PFSK-1 (cell line): ENCODE measurements at regions not wholly inside any gene's neighbourhood (a gene's known extent, or its start where the extent isn't known, plus 50 kb on each side); places are given as distances from the start of the nearest gene placed in this dataset.

Experiments
- FOXP2 ChIP-seq: optimal IDR thresholded peaks from 2 replicates; pipeline ENCODE3; 2011; ENCODE audit warnings: borderline replicate concordance, control low read depth, inconsistent platforms; ENCODE audit not compliant: insufficient read depth; ENCODE audit errors: extremely low read length, extremely low read depth
- POLR2AphosphoS5 ChIP-seq: IDR thresholded peaks from 2 replicates; pipeline ENCODE4 v1.6.1; 2012; ENCODE audit warnings: low read depth, mild to moderate bottlenecking, control low read depth, low read length, moderate library complexity
- SIN3A ChIP-seq: IDR thresholded peaks from 2 replicates; pipeline ENCODE4 v1.6.1; 2012; ENCODE audit warnings: mild to moderate bottlenecking, low read length, moderate library complexity, borderline replicate concordance; ENCODE audit not compliant: insufficient read depth
- TAF1 ChIP-seq: IDR thresholded peaks from 2 replicates; pipeline ENCODE4 v1.6.1; 2012; ENCODE audit warnings: low read length, control low read depth, borderline replicate concordance; ENCODE audit not compliant: insufficient read depth
- TF ChIP-seq, protein P1 (sequence below), 2 experiments: IDR thresholded peaks; 2 replicates each; pipeline versions ENCODE4 v1.6.1 to v1.8.0; 2011 to 2012; ENCODE audit warnings: low read depth in 2 of 2, low read length in 2 of 2, control low read depth in 1 of 2, inconsistent platforms in 1 of 2, mild to moderate bottlenecking in 1 of 2, moderate library complexity in 1 of 2; ENCODE audit not compliant: insufficient read depth in 1 of 2

DNA sequence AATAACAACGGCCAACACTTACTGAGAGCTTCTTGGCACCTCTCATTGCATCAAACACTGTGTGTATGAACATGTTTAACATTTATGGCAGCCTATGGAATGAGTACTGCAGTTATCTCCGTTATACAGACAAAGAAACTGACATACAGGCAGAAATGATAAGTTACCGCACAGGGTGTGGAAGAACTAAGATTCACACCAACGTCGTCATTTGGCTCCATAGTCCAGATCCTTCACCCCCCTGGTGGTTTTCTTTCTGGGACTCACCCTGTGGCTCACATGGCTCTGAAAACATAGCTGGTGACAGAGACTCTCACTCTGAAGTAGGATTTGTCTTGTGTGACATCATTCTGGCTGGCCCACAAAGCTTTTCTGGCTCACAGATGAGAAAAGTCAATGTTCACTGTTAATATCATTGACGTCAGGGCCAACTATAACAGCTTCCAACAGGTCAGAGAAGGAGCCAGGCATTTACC is 230.1 kb downstream of the DLEU7 start:
- no peak for TF ChIP-seq SIN3A
- no peak for TF ChIP-seq POLR2AphosphoS5
- no peak for TF ChIP-seq FOXP2
- no peak for TF ChIP-seq TAF1
- TF ChIP-seq, protein P1, sequence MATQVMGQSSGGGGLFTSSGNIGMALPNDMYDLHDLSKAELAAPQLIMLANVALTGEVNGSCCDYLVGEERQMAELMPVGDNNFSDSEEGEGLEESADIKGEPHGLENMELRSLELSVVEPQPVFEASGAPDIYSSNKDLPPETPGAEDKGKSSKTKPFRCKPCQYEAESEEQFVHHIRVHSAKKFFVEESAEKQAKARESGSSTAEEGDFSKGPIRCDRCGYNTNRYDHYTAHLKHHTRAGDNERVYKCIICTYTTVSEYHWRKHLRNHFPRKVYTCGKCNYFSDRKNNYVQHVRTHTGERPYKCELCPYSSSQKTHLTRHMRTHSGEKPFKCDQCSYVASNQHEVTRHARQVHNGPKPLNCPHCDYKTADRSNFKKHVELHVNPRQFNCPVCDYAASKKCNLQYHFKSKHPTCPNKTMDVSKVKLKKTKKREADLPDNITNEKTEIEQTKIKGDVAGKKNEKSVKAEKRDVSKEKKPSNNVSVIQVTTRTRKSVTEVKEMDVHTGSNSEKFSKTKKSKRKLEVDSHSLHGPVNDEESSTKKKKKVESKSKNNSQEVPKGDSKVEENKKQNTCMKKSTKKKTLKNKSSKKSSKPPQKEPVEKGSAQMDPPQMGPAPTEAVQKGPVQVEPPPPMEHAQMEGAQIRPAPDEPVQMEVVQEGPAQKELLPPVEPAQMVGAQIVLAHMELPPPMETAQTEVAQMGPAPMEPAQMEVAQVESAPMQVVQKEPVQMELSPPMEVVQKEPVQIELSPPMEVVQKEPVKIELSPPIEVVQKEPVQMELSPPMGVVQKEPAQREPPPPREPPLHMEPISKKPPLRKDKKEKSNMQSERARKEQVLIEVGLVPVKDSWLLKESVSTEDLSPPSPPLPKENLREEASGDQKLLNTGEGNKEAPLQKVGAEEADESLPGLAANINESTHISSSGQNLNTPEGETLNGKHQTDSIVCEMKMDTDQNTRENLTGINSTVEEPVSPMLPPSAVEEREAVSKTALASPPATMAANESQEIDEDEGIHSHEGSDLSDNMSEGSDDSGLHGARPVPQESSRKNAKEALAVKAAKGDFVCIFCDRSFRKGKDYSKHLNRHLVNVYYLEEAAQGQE (IDR thresholded peaks at IDR 0.05; ENCODE audit: insufficient read depth in 1 of 2, low read depth in 2 of 2, low read length in 2 of 2): no peak

DNA sequence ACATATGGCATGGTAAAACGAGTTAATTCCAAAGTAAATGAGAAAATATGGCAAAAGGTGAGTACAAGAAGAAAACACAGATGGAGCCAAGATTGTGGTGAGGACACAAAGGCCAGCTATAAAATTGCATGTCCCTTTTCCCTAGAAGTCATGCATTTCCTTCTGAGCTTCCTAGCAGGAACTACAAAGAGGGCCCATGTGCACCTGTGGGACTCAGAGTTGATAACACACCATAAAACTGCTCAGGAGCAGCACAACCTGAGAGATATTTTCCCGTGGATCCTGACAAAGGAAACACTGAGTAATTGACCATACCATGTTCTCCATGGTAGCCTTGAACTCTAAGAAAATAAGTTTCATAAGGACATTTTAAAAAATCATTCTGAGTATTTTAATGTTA is 228.3 kb downstream of the DLEU7 start:
- TF ChIP-seq FOXP2 (no peak), TAF1 (no peak), SIN3A (no peak), POLR2AphosphoS5 (no peak)
- TF ChIP-seq, protein P1 (IDR thresholded peaks at IDR 0.05; ENCODE audit: insufficient read depth in 1 of 2, low read depth in 2 of 2, low read length in 2 of 2): no peak

DNA sequence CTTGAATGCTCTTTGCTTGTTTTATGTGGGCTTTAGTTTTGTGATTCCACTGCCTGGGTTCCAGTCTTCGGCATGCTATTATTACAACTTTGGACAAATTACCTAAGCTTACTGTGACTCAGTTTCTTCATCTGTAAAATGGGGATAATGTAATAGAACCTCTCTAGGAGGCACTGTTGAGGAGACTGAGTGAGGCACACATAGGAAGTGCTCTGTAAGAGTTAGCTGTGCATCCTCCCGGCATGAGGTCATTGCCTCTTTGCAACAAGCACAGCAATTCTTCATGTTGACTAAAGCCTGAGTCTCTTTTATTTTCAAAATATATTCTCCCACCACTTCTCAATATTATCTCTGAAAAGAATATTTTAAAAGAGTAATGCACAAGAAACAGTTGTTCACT is 227.4 kb downstream of the DLEU7 start:
- TF ChIP-seq TAF1 (no peak), FOXP2 (no peak), SIN3A (no peak), POLR2AphosphoS5 (no peak)
- TF ChIP-seq, protein P1 (IDR thresholded peaks at IDR 0.05; ENCODE audit: insufficient read depth in 1 of 2, low read depth in 2 of 2, low read length in 2 of 2): no peak

DNA sequence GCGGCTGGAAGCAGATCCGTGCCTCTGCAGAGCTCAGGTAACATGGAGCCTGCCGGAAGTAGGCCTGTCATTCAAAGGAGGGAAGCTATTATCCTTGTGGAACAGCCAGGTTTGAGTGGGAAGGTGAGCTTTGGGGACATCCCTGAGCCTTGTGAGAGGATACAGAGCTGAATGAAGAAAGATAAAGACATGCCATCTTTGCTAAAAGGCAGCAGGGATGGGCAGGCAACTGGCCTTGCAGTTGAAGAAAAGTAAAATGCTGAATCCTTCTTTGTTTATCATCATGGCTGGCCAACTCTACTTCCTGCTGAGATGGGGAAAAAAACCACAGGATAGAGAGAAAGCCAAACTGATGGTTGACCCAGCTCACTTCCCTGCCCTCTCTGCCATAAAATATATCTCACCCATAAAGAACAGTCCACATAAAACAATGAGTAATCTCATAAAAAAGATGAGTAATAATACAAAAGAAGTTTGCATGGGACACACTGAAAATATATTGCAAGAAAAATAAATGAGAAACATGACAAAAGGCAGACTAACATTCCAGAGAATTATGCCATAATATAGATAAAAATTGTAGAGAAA is 226.3 kb downstream of the DLEU7 start:
- TF ChIP-seq FOXP2 (no peak), POLR2AphosphoS5 (no peak), TAF1 (no peak), SIN3A (no peak)
- TF ChIP-seq, protein P1 (IDR thresholded peaks at IDR 0.05; ENCODE audit: insufficient read depth in 1 of 2, low read depth in 2 of 2, low read length in 2 of 2): no peak

DNA sequence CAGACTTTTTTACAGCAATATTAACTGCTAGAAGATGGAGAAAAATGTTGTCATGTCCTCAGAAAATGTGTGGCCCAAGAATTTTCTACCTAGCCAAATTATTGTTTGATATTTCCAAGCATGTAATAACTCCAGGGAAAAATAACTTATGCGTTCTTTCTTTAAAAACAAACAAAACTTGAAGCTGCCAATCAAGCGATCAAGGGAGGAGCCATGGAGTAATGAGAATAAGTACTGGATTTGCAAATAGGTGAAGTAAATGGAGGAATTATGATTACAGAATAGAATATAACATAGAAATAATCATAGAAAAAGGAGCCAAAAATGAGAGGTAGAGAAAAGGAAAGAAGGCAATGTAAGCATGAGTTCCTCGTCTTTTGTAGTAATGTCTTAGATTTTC is 225.3 kb downstream of the DLEU7 start:
- TF ChIP-seq POLR2AphosphoS5 (no peak), TAF1 (no peak), SIN3A (no peak), FOXP2 (no peak)
- TF ChIP-seq, protein P1 (IDR thresholded peaks at IDR 0.05; ENCODE audit: insufficient read depth in 1 of 2, low read depth in 2 of 2, low read length in 2 of 2): no peak
